ENCODE measurements at regions not wholly inside any gene's neighbourhood (a gene's known extent, or its start where the extent isn't known, plus 50 kb on each side); places are given as distances from the start of the nearest gene placed in this dataset.

- no peaks in the 10 kb centered on the region for H3K27me3 ChIP-seq (ENCODE audit: insufficient read depth in 3 of 3, low read length in 2 of 3)
- no peak for ATAC-seq
- WGBS, 3 donors, result 64 to 71% (median 71%) methylated on average over 9 of the region's 9 CpGs
- no peaks in the 10 kb centered on the region for H3K4me1 ChIP-seq
- no peak for TF ChIP-seq CTCF (IDR thresholded peaks at IDR 0.05)
- no peaks in the 10 kb centered on the region for H3K36me3 ChIP-seq (ENCODE audit: insufficient read depth in 1 of 2, low read depth in 1 of 2)
- no peak overlapping the region for H3K27ac ChIP-seq
- no peak for DNase-seq
- intact Hi-C loops (cut with DNase I), result no loop called here
- H3K9me3 ChIP-seq, result no peaks in the 10 kb centered on the region
- H3K4me3 ChIP-seq, result no peak overlapping the region
Measured at GRCh38 chr3:56974247-56974930, 86.1 kb upstream of the SPATA12 start.

GRCh38 chr3:56971816-56972215 is 88.6 kb upstream of the SPATA12 start:
- DNase-seq (no peak), ATAC-seq (no peak)
- 87 to 98% (median 92%) methylated on average over 4 of the region's 4 CpGs for WGBS, 3 donors
- no peaks in the 10 kb centered on the region for H3K36me3 ChIP-seq (ENCODE audit: insufficient read depth in 1 of 2, low read depth in 1 of 2)
- H3K9me3 ChIP-seq, result no peaks in the 10 kb centered on the region
- H3K27me3 ChIP-seq (ENCODE audit: insufficient read depth in 3 of 3, low read length in 2 of 3), result no peaks in the 10 kb centered on the region
- TF ChIP-seq CTCF (IDR thresholded peaks at IDR 0.05), result no peak
- H3K4me1 ChIP-seq, result no peaks in the 10 kb centered on the region
- H3K4me3 ChIP-seq, result no peak overlapping the region
- intact Hi-C loops (cut with DNase I), result no loop called here
- H3K27ac ChIP-seq, result no peak overlapping the region

- no peaks in the 10 kb centered on the region for H3K9me3 ChIP-seq
- TF ChIP-seq CTCF (IDR thresholded peaks at IDR 0.05), result no peak
- H3K27ac ChIP-seq, result no peak overlapping the region
- H3K36me3 ChIP-seq (ENCODE audit: insufficient read depth in 1 of 2, low read depth in 1 of 2), result no peaks in the 10 kb centered on the region
- intact Hi-C loops (cut with DNase I), result no loop called here
- ATAC-seq, result no peak
- H3K4me3 ChIP-seq, result no peak overlapping the region
- no peak for DNase-seq
- H3K27me3 ChIP-seq (ENCODE audit: insufficient read depth in 3 of 3, low read length in 2 of 3), result no peaks in the 10 kb centered on the region
- 86 to 91% (median 89%) methylated on average over 12 of the region's 12 CpGs for WGBS, 3 donors
- no peaks in the 10 kb centered on the region for H3K4me1 ChIP-seq
Measured at GRCh38 chr3:56971261-56971660, 89.2 kb upstream of the SPATA12 start.

GRCh38 chr3:56970461-56970879 is 90.0 kb upstream of the SPATA12 start:
- ATAC-seq (no peak), DNase-seq (no peak)
- Histone ChIP-seq H3K27ac (no peak overlapping the region), H3K4me1 (no peaks in the 10 kb centered on the region), H3K27me3 (ENCODE audit: insufficient read depth in 3 of 3, low read length in 2 of 3) (no peaks in the 10 kb centered on the region), H3K9me3 (no peaks in the 10 kb centered on the region), H3K36me3 (ENCODE audit: insufficient read depth in 1 of 2, low read depth in 1 of 2) (no peaks in the 10 kb centered on the region), H3K4me3 (no peak overlapping the region)
- TF ChIP-seq CTCF (IDR thresholded peaks at IDR 0.05), result no peak
- WGBS, 3 donors, result 68 to 77% (median 69%) methylated on average over 7 of the region's 7 CpGs
- intact Hi-C loops (cut with DNase I), result no loop called here

- no peaks in the 10 kb centered on the region for H3K4me1 ChIP-seq
- H3K36me3 ChIP-seq (ENCODE audit: insufficient read depth in 1 of 2, low read depth in 1 of 2), result no peaks in the 10 kb centered on the region
- 70 to 82% (median 78%) methylated on average over 1 of the region's 1 CpG for WGBS, 3 donors
- intact Hi-C loops (cut with DNase I), result no loop called here
- DNase-seq (no peak), ATAC-seq (no peak)
- H3K4me3 ChIP-seq, result no peak overlapping the region
- H3K27me3 ChIP-seq (ENCODE audit: insufficient read depth in 3 of 3, low read length in 2 of 3), result no peaks in the 10 kb centered on the region
- TF ChIP-seq CTCF (IDR thresholded peaks at IDR 0.05), result no peak
- no peak overlapping the region for H3K27ac ChIP-seq
- H3K9me3 ChIP-seq, result peaks cover 4% of the 10 kb centered on the region
Measured at GRCh38 chr3:56969851-56970250, 90.6 kb upstream of the SPATA12 start.
